GM18907 (cell line): ENCODE measurements at regions not wholly inside any gene's neighbourhood (a gene's known extent, or its start where the extent isn't known, plus 50 kb on each side); places are given as distances from the start of the nearest gene placed in this dataset.
"Not testable (repeated sequence)": the region's sequence is repeated elsewhere in the genome, so short reads cannot be mapped to it uniquely, and the experiment has no call there.

Source experiments
- ATAC-seq: cut with Tn5 transposase; IDR thresholded peaks from one replicate; pipeline ENCODE4 v1.9.1; 2021; ENCODE audit warnings: mild to moderate bottlenecking, moderate library complexity; ENCODE audit not compliant: unreplicated experiment

DNA sequence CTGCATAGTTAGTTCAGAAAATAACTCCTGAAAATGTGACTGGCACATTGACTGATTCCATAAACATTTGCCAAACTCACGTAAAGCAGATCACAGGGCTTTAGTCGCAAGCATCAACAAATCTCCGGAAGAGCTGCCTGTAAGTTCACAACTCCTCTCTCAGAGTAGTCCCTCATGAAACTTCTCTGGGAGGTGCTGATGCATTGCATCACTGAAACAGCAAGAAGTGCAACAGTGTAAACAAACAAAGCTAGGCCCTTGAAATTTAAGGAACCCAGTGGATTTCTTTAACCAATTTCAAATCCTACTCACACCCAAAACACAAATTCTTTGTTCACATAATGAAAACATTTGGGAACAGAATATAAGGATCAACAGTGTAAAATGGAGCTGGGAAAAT lies 1691.7 kb upstream of the FLRT2 start:
- ATAC-seq, result no peak

DNA sequence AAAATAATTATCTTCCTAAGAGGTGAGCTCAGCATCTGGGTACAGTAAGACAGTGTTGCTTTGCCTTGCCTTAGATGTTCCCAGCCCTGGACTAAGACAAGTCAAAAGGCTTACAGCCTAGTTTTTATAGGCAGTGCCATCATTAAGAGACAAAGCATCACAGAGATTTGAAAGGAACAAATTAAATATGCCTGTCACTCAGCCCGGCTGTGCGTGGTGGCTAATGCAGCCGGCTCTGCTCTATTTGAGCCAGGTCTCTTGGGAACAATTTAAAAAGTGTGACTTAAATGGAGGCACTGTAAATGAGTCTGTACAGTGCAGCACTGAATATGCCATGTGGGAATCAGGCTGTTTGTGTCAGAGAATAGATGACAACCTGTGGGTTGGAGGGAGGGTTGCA lies 1687.4 kb upstream of the FLRT2 start:
- no peak for ATAC-seq

- no peak for ATAC-seq
Observed at GRCh38 chr14:83847102-83847501, 1682.8 kb upstream of the FLRT2 start.

DNA sequence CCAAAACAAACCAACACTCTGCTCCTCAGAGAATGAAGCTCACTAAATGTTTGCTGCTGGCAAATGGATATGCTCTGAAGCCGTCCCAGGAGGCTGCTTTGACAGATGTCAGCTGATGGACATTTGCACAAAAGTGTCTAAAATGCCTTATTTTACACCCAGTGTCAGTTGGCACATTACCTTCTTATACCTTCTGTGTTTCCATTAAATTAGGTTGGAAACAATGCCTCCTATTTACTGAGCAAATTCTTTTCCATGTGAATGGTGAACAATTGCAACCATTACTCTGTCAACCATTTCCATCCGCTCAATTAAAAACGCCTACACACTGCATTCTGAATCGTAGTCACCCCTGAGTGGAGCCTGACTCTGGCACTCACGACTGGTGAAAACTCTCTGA lies 1679.9 kb upstream of the FLRT2 start:
- ATAC-seq, result no peak

DNA sequence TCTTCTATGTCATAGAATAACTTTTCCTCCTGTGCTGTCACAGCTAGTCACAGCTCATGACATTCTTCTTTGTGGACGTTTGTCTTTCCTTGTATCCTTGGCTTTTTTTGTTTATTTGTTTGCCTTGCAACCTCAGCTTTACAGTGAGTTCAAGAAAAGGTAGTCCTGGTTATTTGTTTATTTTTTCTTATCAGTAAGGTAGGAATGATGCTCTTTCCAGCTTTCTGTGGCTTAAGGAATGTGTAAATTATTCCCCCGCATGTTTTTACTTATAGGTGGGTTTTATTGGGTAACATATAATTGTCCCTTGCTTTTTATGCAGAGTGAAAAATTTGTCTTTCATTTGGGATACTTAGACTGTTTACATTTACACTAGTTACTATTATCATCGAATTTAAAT lies 1673.6 kb upstream of the FLRT2 start:
- no peak for ATAC-seq

GRCh38 chr14:83860631-83861155 lies 1669.3 kb upstream of the FLRT2 start:
- ATAC-seq, result no peak

GRCh38 chr14:83863042-83863774 lies 1666.7 kb upstream of the FLRT2 start:
- no peak for ATAC-seq

DNA sequence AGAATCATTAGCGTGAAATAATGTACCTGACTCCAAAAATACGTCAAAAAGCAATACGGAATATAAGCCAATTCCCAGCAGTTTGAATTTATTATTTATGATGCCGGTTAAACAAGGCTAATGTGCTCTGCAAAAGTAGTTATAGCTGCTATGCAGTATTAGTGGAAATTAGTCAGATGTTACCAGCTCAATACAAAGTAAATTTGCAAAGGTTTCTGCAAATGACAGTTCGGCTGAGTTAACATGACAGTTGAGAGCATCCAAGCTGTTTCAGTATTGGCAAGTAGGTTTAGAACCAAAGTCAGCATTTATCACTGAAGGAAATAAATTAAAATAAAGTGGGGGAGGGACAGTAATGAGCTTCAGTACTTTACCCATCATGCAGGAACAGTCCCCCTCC lies 1665.8 kb upstream of the FLRT2 start:
- no peak for ATAC-seq

- ATAC-seq, result no peak
Observed at GRCh38 chr14:83867566-83868225, 1662.2 kb upstream of the FLRT2 start.

GRCh38 chr14:83870546-83871270 lies 1659.2 kb upstream of the FLRT2 start:
- ATAC-seq, result no peak

- ATAC-seq, result no peak
Observed at GRCh38 chr14:83873669-83874068, 1656.3 kb upstream of the FLRT2 start.

DNA sequence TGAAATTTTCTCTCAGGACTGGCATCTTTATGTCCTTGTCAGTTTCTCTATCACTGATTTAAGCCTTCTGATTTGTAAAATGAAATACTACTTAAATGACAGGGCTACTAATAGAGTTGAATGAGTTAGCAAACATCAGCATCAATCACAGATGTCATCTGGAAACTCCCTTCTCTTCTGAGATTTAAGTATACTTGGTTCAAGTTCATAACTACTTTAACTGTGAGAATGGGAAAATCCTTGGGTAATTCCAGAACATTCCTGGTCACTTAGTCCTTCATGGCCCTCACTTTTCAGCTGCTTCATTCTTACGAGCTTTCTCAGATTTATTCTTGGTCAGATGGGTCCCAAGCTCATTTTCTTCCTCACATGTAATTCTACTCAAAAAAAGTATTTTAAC lies 1655.3 kb upstream of the FLRT2 start:
- ATAC-seq, result no peak

GRCh38 chr14:83883732-83884131 lies 1646.2 kb upstream of the FLRT2 start:
- ATAC-seq, result no peak

DNA sequence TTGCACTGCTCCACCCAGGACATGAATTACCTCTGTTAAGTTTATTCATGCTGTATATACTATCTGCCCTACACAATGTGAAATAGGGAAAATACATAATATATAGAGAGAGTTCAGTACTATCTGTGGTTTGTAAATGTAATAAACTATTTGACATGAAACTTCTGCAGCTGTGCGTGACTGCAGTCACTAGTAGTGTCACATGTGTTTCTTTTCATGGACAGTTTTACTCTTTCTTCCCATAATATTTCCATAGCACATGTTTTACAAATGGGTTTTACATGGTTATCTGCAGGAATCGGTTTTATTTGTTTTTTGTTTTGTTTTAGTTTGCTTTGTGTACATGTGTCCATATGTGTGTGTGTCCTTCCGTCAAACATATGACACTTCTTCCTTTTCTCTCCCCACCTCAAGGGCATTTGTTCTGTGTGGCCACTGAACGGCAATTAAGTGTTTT lies 1644.1 kb upstream of the FLRT2 start:
- ATAC-seq, result no peak

- ATAC-seq, result no peak
Observed at GRCh38 chr14:83887866-83888265, 1642.1 kb upstream of the FLRT2 start.

DNA sequence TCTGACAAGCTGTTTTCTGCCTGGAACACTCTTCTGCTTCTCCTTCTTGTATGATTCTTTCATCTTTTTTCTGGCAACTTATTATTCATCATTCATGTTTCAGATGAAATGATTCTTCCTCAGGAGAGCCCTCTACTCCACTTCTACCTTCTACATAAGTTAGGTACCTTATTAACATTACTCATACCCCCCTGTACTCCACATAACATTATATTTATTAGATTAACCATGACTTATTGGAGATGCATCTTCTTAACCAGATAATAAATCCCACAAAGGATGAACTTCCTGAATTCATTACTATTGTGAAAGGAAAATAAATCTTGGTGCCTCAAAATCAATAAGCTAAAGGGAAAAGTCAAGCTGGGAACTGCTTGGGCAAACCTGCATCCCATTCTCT lies 1636.5 kb upstream of the FLRT2 start:
- ATAC-seq, result no peak

GRCh38 chr14:83894568-83894967 lies 1635.4 kb upstream of the FLRT2 start:
- no peak for ATAC-seq

GRCh38 chr14:83898558-83898957 lies 1631.4 kb upstream of the FLRT2 start:
- ATAC-seq, result not testable (repeated sequence)

- ATAC-seq, result no peak
Observed at GRCh38 chr14:83899706-83900105, 1630.2 kb upstream of the FLRT2 start.

DNA sequence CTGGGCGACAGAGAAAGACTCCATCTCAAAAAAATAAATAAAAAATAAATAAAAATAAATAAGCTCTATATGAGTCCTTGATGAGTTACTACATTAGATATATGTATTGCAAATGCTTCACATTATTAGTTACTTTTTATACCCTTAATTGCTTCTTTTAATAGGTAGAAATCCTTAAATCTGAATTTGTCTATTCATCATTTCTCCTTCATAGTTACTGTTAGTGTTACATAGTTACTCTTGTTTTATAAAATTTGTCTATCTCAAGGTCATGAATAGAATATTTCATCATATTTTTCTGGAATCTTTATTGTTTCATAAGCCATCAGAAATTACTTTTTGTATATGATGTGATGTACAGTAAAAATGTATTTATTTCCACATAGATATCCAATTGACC lies 1624.8 kb upstream of the FLRT2 start:
- no peak for ATAC-seq

DNA sequence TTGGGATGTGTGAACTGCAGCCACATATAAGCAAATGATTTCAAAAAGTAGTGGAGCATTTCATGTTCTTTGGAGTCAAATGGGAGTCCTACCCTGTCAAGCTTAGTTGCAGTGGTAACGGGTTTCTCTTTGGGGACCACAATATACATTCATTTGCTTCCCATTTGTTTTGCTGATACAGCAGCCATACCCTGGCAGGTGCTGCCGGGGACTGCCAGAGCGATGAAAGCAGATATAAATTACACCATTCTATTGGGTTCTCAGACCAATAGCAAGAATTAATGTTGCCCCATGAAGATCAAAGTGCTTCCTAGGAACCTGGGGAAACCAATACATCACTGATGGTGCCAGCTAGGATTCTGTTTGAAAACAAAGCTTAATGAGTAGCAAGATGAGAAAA lies 1621.5 kb upstream of the FLRT2 start:
- ATAC-seq, result no peak

DNA sequence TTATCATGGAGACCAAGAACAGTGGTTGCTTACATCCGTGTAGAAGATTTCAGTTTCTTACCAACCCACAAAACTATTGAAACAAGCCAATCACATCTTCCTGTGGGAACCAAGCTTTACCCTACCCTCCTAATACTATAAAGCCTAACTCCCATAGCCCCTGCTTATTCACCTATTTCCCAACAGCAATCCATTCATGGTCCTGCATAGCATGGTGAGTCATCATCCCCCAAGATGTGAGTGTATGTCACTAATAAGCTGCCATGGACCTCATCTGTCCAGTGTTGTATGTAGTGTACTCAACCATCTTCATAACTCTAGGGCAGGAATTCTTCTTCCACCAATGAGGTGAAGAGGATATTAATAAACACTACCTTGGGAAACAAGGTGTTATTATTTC lies 1620.4 kb upstream of the FLRT2 start:
- no peak for ATAC-seq
